ENCODE measurements at regions not wholly inside any gene's neighbourhood (a gene's known extent, or its start where the extent isn't known, plus 50 kb on each side); places are given as distances from the start of the nearest gene placed in this dataset.

DNA sequence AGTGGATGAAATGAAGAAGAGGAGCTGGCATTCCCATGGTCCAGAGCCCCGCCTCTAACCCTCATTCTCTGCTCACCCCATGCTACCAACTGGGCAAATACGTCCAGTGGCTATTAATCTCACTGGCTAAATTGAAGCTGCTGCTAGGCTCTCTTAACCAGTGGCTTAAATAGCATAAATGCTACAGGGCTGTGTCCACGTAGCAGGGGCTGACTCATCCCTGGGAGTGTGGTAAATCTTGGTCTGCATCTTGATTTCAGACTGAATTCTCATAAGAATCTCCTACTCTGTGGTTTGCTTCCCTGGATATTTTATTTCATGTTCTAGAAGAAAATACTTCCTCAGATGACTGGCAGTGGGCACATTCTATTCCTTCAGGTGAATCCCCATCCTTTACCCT, 193.1 kb upstream of the ARG1 start:
- Histone ChIP-seq H3K23ac (ENCODE audit: low read depth, low read length) (no peak overlapping the region), H3K36me3 (ENCODE audit: control insufficient read depth, insufficient read depth, low read length) (no peaks in the 10 kb centered on the region), H2BK120ac (ENCODE audit: low read depth, low read length) (no peak overlapping the region), H3K18ac (ENCODE audit: low read depth, low read length) (no peak overlapping the region), H4K91ac (ENCODE audit: insufficient read depth, low read depth, low read length) (no peak overlapping the region), H2AK5ac (ENCODE audit: low read depth, low read length) (no peak overlapping the region), H3K9ac (ENCODE audit: low read depth, low read length) (no peak overlapping the region), H4K5ac (ENCODE audit: low read depth, low read length) (no peak overlapping the region), H3K4ac (ENCODE audit: low read depth, low read length) (no peak overlapping the region), H2BK20ac (ENCODE audit: low read depth, low read length) (no peak overlapping the region), H3K56ac (ENCODE audit: extremely low read depth, insufficient read depth, low read length) (no peak overlapping the region), H3K14ac (replicated peaks; ENCODE audit: low read depth, low read length) (no peak overlapping the region), H2AK9ac (replicated peaks; ENCODE audit: low read depth, low read length, poor library complexity) (no peak overlapping the region), H3K4me2 (ENCODE audit: low read depth, low read length) (no peak overlapping the region), H2BK15ac (ENCODE audit: low read depth, low read length) (no peak overlapping the region), H3K9me3 (ENCODE audit: control insufficient read depth, insufficient read depth, low read length) (no peaks in the 10 kb centered on the region), H3K27me3 (ENCODE audit: control insufficient read depth, insufficient read depth, low read length) (peaks cover 32% of the 10 kb centered on the region), H2BK5ac (ENCODE audit: low read depth, low read length, poor library complexity, severe bottlenecking) (no peak overlapping the region), H4K8ac (ENCODE audit: low read depth in 2 of 2, low read length in 2 of 2) (no peak overlapping the region), H3K4me1 (ENCODE audit: control insufficient read depth, insufficient read depth, low read length) (no peaks in the 10 kb centered on the region; the same call in 1 of the 2 replicates), H2AFZ (replicated peaks; ENCODE audit: low read length, poor library complexity) (no peak overlapping the region), H3K27ac (ENCODE audit: insufficient read depth, low read length) (no peak overlapping the region), H3K4me3 (ENCODE audit: insufficient read depth, low read depth, low read length) (no peak overlapping the region), H3K9me1 (ENCODE audit: insufficient read depth, low read length) (no peaks in the 10 kb centered on the region), H3K79me1 (ENCODE audit: low read depth in 1 of 2, low read length in 2 of 2) (no peaks in the 10 kb centered on the region), H4K20me1 (ENCODE audit: insufficient read depth, low read length) (no peaks in the 10 kb centered on the region)
- DNase-seq = peak; percentile 61
- BruUV-seq (replicated peaks) = no TSS peak
- WGBS, 2 experiments (ENCODE audit: extremely low coverage in 2 of 2, insufficient read length in 1 of 2) = no CpG with 5 or more reads among the region's 3 CpGs
- dilution Hi-C loops (cut with HindIII; ENCODE audit: low sequenced_read_pairs, unreplicated experiment) (no loop called here), intact Hi-C loops (cut with micrococcal nuclease) (no loop called here), in situ Hi-C loops (cut with MboI; ENCODE audit: low sequenced_read_pairs) (no loop called here)
- TF ChIP-seq MAFK (IDR thresholded peaks at IDR 0.05; ENCODE audit: low read depth, low read length) (no peak), POLR2A (IDR thresholded peaks at IDR 0.05; ENCODE audit: low read depth, low read length) (no peak), SMC3 (IDR thresholded peaks at IDR 0.05; ENCODE audit: low read depth, low read length) (no peak)
- TF ChIP-seq, protein P1, sequence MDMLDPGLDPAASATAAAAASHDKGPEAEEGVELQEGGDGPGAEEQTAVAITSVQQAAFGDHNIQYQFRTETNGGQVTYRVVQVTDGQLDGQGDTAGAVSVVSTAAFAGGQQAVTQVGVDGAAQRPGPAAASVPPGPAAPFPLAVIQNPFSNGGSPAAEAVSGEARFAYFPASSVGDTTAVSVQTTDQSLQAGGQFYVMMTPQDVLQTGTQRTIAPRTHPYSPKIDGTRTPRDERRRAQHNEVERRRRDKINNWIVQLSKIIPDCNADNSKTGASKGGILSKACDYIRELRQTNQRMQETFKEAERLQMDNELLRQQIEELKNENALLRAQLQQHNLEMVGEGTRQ (IDR thresholded peaks at IDR 0.05; ENCODE audit: low read depth, low read length) = no peak
- ChIA-PET POLR2A (ENCODE audit: unreplicated experiment) (no interaction called here), CTCF (no interaction called here)
- ATAC-seq (ENCODE audit: low read depth) = peak; percentile 71
